Cardiac muscle cell (in vitro differentiated cells and primary cell): ENCODE measurements at regions not wholly inside any gene's neighbourhood (a gene's known extent, or its start where the extent isn't known, plus 50 kb on each side); places are given as distances from the start of the nearest gene placed in this dataset.

Experiments
- DNase-seq, 2 donors: peaks; one replicate each; pipeline versions ENCODE4 v3.0.0 to v3.0.0-alpha.2; 2010 to 2017; ENCODE audit warnings: low read depth in 1 of 2, low spot score in 1 of 2
- H3K27ac ChIP-seq: fragments of 200-600 bp; sonication (generic); 2 replicates; pipeline ENCODE4 v1.5.1; 2016
- H3K27me3 ChIP-seq: fragments of 200-600 bp; sonication (generic); 2 replicates; pipeline ENCODE4 v1.6.0; 2016; ENCODE audit warnings: control low read depth
- H3K36me3 ChIP-seq: fragments of 200-600 bp; sonication (generic); 2 replicates; pipeline ENCODE4 v1.5.1; 2016; ENCODE audit warnings: control low read depth
- H3K4me1 ChIP-seq: fragments of 200-600 bp; sonication (generic); 2 replicates; pipeline ENCODE4 v1.8.1; 2017; ENCODE audit warnings: low read depth, mild to moderate bottlenecking, mixed run types
- H3K4me3 ChIP-seq: fragments of 200-600 bp; sonication (generic); 2 replicates; pipeline ENCODE4 v1.5.1; 2016; ENCODE audit warnings: mild to moderate bottlenecking
- H3K9me3 ChIP-seq: fragments of 200-600 bp; sonication (generic); 2 replicates; pipeline ENCODE4 v1.5.1; 2017; ENCODE audit warnings: low read depth, mild to moderate bottlenecking, control low read depth
- CTCF ChIP-seq: IDR thresholded peaks from 2 replicates; pipeline ENCODE4 v1.5.1; 2012; ENCODE audit warnings: low read depth, mild to moderate bottlenecking, low read length

- no peak for TF ChIP-seq CTCF
- Histone ChIP-seq H3K27ac (no peak overlapping the region), H3K27me3 (peaks cover 3% of the 10 kb centered on the region), H3K4me3 (no peak overlapping the region), H3K36me3 (no peaks in the 10 kb centered on the region), H3K4me1 (no peaks in the 10 kb centered on the region), H3K9me3 (no peaks in the 10 kb centered on the region)
- DNase-seq = no peak
Measured at GRCh38 chr17:17402558-17402957, 74.2 kb upstream of the MED9 start.

- Histone ChIP-seq H3K27me3 (peaks cover 3% of the 10 kb centered on the region), H3K4me3 (no peak overlapping the region), H3K27ac (no peak overlapping the region), H3K36me3 (no peaks in the 10 kb centered on the region), H3K9me3 (no peaks in the 10 kb centered on the region), H3K4me1 (no peaks in the 10 kb centered on the region)
- no peak for TF ChIP-seq CTCF
- no peak for DNase-seq
Measured at GRCh38 chr17:17403065-17403464, 73.7 kb upstream of the MED9 start.

GRCh38 chr17:17403899-17404576 lies 72.8 kb upstream of the MED9 start:
- peaks cover 3% of the 10 kb centered on the region for H3K27me3 ChIP-seq
- H3K4me1 ChIP-seq = no peaks in the 10 kb centered on the region
- no peak overlapping the region for H3K27ac ChIP-seq
- DNase-seq = no peak
- TF ChIP-seq CTCF = no peak
- H3K4me3 ChIP-seq = no peak overlapping the region
- H3K9me3 ChIP-seq = no peaks in the 10 kb centered on the region
- no peaks in the 10 kb centered on the region for H3K36me3 ChIP-seq

- TF ChIP-seq CTCF = no peak
- no peaks in the 10 kb centered on the region for H3K4me1 ChIP-seq
Measured at GRCh38 chr17:17405673-17406072, 71.1 kb upstream of the MED9 start.

GRCh38 chr17:17406225-17406624 lies 70.6 kb upstream of the MED9 start:
- TF ChIP-seq CTCF = no peak
- Histone ChIP-seq H3K4me1 (no peaks in the 10 kb centered on the region), H3K27ac (no peak overlapping the region), H3K9me3 (no peaks in the 10 kb centered on the region), H3K36me3 (no peaks in the 10 kb centered on the region), H3K4me3 (no peak overlapping the region), H3K27me3 (peaks cover 11% of the 10 kb centered on the region)
- no peak for DNase-seq

More at GRCh38 chr17:17405673-17406072, 71.1 kb upstream of the MED9 start:
- peaks cover 11% of the 10 kb centered on the region for H3K27me3 ChIP-seq
- DNase-seq = no peak
- H3K36me3 ChIP-seq = no peaks in the 10 kb centered on the region
- H3K9me3 ChIP-seq = no peaks in the 10 kb centered on the region
- H3K4me3 ChIP-seq = no peak overlapping the region
- H3K27ac ChIP-seq = no peak overlapping the region
